ENCODE measurements at regions not wholly inside any gene's neighbourhood (a gene's known extent, or its start where the extent isn't known, plus 50 kb on each side); places are given as distances from the start of the nearest gene placed in this dataset.

- intact Hi-C loops (cut with DNase I), result no loop called here
- no peak for TF ChIP-seq CTCF (IDR thresholded peaks at IDR 0.05)
- no peak for TF ChIP-seq POLR2A (IDR thresholded peaks at IDR 0.05)
- H3K27ac ChIP-seq, result no peak overlapping the region
- no peaks in the 10 kb centered on the region for H3K36me3 ChIP-seq (replicated peaks in 1 of 2)
- DNase-seq, result peak in 3 of 7 donors; percentile 10 to 39 (median 17)
- H3K9me3 ChIP-seq (replicated peaks in 1 of 3), result no peaks in the 10 kb centered on the region
- H3K4me1 ChIP-seq (replicated peaks in 1 of 2), result no peaks in the 10 kb centered on the region
- H3K4me3 ChIP-seq, result no peak overlapping the region
- no peaks in the 10 kb centered on the region for H3K27me3 ChIP-seq
- 74 to 82% (median 75%) methylated on average over 6 of the region's 6 CpGs for WGBS, 4 donors
These were observed 98.4 kb upstream of the GNAQ start for GRCh38 chr9:78130004-78130403.

- Histone ChIP-seq H3K4me3 (no peak overlapping the region), H3K27ac (no peak overlapping the region), H3K9me3 (replicated peaks in 1 of 3) (no peaks in the 10 kb centered on the region), H3K36me3 (replicated peaks in 1 of 2) (no peaks in the 10 kb centered on the region), H3K27me3 (no peaks in the 10 kb centered on the region), H3K4me1 (replicated peaks in 1 of 2) (no peaks in the 10 kb centered on the region)
- WGBS, 4 donors, result 73 to 83% (median 77%) methylated on average over 5 of the region's 5 CpGs
- no peak for TF ChIP-seq CTCF (IDR thresholded peaks at IDR 0.05)
- no peak for TF ChIP-seq POLR2A (IDR thresholded peaks at IDR 0.05)
- intact Hi-C loops (cut with DNase I), result no loop called here
- no peak for DNase-seq
These were observed 95.9 kb upstream of the GNAQ start for GRCh38 chr9:78127279-78128225.

GRCh38 chr9:78123808-78124207 is 92.2 kb upstream of the GNAQ start:
- Histone ChIP-seq H3K36me3 (replicated peaks in 1 of 2) (no peaks in the 10 kb centered on the region), H3K27me3 (no peaks in the 10 kb centered on the region), H3K9me3 (replicated peaks in 1 of 3) (no peaks in the 10 kb centered on the region), H3K4me3 (no peak overlapping the region), H3K4me1 (replicated peaks in 1 of 2) (no peaks in the 10 kb centered on the region), H3K27ac (no peak overlapping the region)
- intact Hi-C loops (cut with DNase I), result no loop called here
- 41 to 50% (median 47%) methylated on average over 1 of the region's 1 CpG for WGBS, 4 donors
- TF ChIP-seq POLR2A (IDR thresholded peaks at IDR 0.05), result no peak
- TF ChIP-seq CTCF (IDR thresholded peaks at IDR 0.05), result no peak
- no peak for DNase-seq

GRCh38 chr9:78122631-78123030 is 91.0 kb upstream of the GNAQ start:
- no peak for TF ChIP-seq CTCF (IDR thresholded peaks at IDR 0.05)
- no peak for TF ChIP-seq POLR2A (IDR thresholded peaks at IDR 0.05)
- Histone ChIP-seq H3K27ac (no peak overlapping the region), H3K36me3 (replicated peaks in 1 of 2) (no peaks in the 10 kb centered on the region), H3K4me1 (replicated peaks in 1 of 2) (no peaks in the 10 kb centered on the region), H3K27me3 (no peaks in the 10 kb centered on the region), H3K9me3 (replicated peaks in 1 of 3) (no peaks in the 10 kb centered on the region), H3K4me3 (no peak overlapping the region)
- DNase-seq, result no peak
- WGBS, 4 donors, result 63 to 83% (median 77%) methylated on average over 5 of the region's 5 CpGs
- intact Hi-C loops (cut with DNase I), result no loop called here

All from adrenal gland (tissue), 9 donors.